ENCODE measurements at regions not wholly inside any gene's neighbourhood (a gene's known extent, or its start where the extent isn't known, plus 50 kb on each side); places are given as distances from the start of the nearest gene placed in this dataset.

GRCh38 chr10:59561477-59562121 is 148.1 kb downstream of the SLC16A9 start:
- no peak overlapping the region for H3K4me3 ChIP-seq (ENCODE audit: low read depth, low read length)
- TF ChIP-seq, protein P1, sequence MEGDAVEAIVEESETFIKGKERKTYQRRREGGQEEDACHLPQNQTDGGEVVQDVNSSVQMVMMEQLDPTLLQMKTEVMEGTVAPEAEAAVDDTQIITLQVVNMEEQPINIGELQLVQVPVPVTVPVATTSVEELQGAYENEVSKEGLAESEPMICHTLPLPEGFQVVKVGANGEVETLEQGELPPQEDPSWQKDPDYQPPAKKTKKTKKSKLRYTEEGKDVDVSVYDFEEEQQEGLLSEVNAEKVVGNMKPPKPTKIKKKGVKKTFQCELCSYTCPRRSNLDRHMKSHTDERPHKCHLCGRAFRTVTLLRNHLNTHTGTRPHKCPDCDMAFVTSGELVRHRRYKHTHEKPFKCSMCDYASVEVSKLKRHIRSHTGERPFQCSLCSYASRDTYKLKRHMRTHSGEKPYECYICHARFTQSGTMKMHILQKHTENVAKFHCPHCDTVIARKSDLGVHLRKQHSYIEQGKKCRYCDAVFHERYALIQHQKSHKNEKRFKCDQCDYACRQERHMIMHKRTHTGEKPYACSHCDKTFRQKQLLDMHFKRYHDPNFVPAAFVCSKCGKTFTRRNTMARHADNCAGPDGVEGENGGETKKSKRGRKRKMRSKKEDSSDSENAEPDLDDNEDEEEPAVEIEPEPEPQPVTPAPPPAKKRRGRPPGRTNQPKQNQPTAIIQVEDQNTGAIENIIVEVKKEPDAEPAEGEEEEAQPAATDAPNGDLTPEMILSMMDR (IDR thresholded peaks at IDR 0.05; ENCODE audit: low read depth, low read length), result no peak
- TF ChIP-seq MYC (IDR thresholded peaks at IDR 0.05; ENCODE audit: low read depth, low read length) (no peak), MAX (IDR thresholded peaks at IDR 0.05; ENCODE audit: low read depth, low read length) (no peak), POLR2A (IDR thresholded peaks at IDR 0.05; ENCODE audit: extremely low read depth, insufficient read length) (no peak)
- DNase-seq (ENCODE audit: low read depth), result no peak

GRCh38 chr10:59560990-59561389 is 148.7 kb downstream of the SLC16A9 start:
- no peak overlapping the region for H3K4me3 ChIP-seq (ENCODE audit: low read depth, low read length)
- DNase-seq (ENCODE audit: low read depth), result no peak
- TF ChIP-seq MAX (IDR thresholded peaks at IDR 0.05; ENCODE audit: low read depth, low read length) (no peak), MYC (IDR thresholded peaks at IDR 0.05; ENCODE audit: low read depth, low read length) (no peak), POLR2A (IDR thresholded peaks at IDR 0.05; ENCODE audit: extremely low read depth, insufficient read length) (no peak)
- TF ChIP-seq, protein P1 (IDR thresholded peaks at IDR 0.05; ENCODE audit: low read depth, low read length), result no peak

GRCh38 chr10:59560161-59560560 is 149.5 kb downstream of the SLC16A9 start:
- TF ChIP-seq POLR2A (IDR thresholded peaks at IDR 0.05; ENCODE audit: extremely low read depth, insufficient read length), result no peak
- no peak for TF ChIP-seq MAX (IDR thresholded peaks at IDR 0.05; ENCODE audit: low read depth, low read length)
- TF ChIP-seq, protein P1 (IDR thresholded peaks at IDR 0.05; ENCODE audit: low read depth, low read length), result no peak
- no peak for TF ChIP-seq MYC (IDR thresholded peaks at IDR 0.05; ENCODE audit: low read depth, low read length)
- no peak for DNase-seq (ENCODE audit: low read depth)
- no peak overlapping the region for H3K4me3 ChIP-seq (ENCODE audit: low read depth, low read length)

DNA sequence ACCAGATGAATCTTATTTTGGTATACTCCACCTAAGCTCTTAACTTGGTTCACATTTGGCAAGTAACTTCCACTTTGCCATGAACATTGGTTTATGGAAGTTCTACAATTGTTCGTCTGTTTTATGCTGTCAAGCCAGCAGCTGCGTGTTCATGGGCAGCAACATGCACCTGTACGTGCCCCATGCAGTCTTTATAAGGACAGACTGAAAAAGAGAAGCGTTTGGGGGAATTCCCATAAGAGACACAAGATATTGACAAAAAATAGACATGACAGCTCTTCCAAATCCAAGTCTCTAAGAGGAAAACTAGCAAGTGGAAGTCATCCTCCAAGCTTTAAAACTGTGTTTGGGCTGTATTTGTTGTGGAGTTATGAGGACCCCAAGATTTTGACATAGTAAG is 151.6 kb downstream of the SLC16A9 start:
- no peak for TF ChIP-seq POLR2A (IDR thresholded peaks at IDR 0.05; ENCODE audit: extremely low read depth, insufficient read length)
- TF ChIP-seq, protein P1 (IDR thresholded peaks at IDR 0.05; ENCODE audit: low read depth, low read length), result no peak
- no peak for TF ChIP-seq MAX (IDR thresholded peaks at IDR 0.05; ENCODE audit: low read depth, low read length)
- TF ChIP-seq MYC (IDR thresholded peaks at IDR 0.05; ENCODE audit: low read depth, low read length), result no peak
- no peak overlapping the region for H3K4me3 ChIP-seq (ENCODE audit: low read depth, low read length)
- no peak for DNase-seq (ENCODE audit: low read depth)

- H3K4me3 ChIP-seq (ENCODE audit: low read depth, low read length), result no peak overlapping the region
- DNase-seq (ENCODE audit: low read depth), result no peak
- TF ChIP-seq POLR2A (IDR thresholded peaks at IDR 0.05; ENCODE audit: extremely low read depth, insufficient read length), result no peak
- TF ChIP-seq, protein P1 (IDR thresholded peaks at IDR 0.05; ENCODE audit: low read depth, low read length), result no peak
- TF ChIP-seq MAX (IDR thresholded peaks at IDR 0.05; ENCODE audit: low read depth, low read length), result no peak
- no peak for TF ChIP-seq MYC (IDR thresholded peaks at IDR 0.05; ENCODE audit: low read depth, low read length)
Observed at GRCh38 chr10:59557642-59558041, 152.0 kb downstream of the SLC16A9 start.

Data from NB4 (cell line).